HG03064 (cell line): ENCODE measurements at regions not wholly inside any gene's neighbourhood (a gene's known extent, or its start where the extent isn't known, plus 50 kb on each side); places are given as distances from the start of the nearest gene placed in this dataset.
"Not testable (repeated sequence)": the region's sequence is repeated elsewhere in the genome, so short reads cannot be mapped to it uniquely, and the experiment has no call there.

Experiments used
- ATAC-seq: cut with Tn5 transposase; IDR thresholded peaks from one replicate; pipeline ENCODE4 v1.9.1; 2021; ENCODE audit warnings: low read depth; ENCODE audit not compliant: unreplicated experiment

DNA sequence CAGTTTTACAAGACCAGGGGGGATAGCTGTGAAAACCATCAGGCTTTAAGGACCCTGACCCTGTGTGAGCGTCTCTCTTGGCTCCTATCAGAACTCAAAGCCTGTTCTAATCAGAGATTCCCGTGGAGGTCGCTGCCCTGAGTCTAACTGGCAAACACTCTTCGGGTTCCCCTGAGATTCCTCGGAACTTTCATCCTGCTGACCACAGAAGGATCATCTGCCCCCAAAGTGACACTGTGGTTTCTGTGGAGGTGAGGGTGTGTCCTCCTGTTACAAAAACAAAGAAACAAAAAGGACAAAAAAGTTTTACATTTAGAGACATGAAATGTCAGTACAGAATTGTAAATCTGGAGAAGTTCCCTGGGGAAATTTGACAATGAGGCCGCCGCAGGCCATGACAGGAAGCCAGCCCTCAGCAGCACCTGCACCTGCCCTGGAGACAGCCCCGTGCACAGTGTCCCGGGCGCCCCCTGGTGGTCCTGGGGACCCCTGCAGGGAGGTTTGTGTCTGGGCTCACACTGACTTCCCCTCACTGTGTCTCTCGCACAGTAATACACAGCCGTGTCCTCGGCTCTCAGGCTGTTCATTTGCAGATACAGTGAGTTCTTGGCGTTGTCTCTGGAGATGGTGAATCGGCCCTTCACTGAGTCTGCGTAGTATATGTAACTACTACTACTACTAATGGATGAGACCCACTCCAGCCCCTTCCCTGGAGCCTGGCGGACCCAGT is 708.3 kb downstream of the TMEM121 start:
- not testable (repeated sequence) for ATAC-seq

DNA sequence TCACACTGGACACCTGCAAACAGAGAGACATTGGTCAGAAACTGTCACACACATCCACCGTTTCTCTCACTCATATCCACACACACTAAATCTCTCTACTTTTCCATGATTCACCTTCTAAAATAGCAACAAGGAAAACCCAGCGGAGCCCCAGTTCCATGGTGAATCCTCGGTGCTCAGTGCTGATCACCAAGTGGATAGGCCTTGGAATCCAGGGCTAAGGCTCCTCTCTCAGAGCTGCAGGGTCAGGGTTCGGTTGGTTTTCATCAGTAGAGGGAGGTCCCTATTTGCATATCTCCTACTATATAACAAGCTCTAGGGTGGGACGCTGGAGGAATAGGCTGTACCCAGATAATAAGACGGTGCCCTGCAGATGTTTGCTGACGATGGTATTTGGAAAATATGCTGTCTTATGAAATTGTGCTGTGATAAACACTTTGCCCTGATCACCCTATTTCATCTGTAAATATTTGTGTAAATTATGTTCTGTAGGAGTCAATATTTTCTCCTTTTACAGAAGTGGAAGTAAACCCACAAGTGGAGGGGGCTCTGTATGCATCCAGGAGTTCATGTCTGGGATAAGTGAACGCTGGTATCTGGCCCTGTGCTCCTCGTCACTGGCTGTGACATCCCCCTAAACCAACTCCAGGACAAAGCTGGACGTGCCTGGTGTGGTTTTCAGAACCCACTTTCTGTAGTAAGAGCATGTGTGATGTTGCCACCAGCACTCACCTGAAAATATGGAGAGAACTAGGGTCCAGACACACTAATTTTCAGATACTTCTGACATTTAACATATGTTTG is 709.2 kb downstream of the TMEM121 start:
- ATAC-seq, result no peak

DNA sequence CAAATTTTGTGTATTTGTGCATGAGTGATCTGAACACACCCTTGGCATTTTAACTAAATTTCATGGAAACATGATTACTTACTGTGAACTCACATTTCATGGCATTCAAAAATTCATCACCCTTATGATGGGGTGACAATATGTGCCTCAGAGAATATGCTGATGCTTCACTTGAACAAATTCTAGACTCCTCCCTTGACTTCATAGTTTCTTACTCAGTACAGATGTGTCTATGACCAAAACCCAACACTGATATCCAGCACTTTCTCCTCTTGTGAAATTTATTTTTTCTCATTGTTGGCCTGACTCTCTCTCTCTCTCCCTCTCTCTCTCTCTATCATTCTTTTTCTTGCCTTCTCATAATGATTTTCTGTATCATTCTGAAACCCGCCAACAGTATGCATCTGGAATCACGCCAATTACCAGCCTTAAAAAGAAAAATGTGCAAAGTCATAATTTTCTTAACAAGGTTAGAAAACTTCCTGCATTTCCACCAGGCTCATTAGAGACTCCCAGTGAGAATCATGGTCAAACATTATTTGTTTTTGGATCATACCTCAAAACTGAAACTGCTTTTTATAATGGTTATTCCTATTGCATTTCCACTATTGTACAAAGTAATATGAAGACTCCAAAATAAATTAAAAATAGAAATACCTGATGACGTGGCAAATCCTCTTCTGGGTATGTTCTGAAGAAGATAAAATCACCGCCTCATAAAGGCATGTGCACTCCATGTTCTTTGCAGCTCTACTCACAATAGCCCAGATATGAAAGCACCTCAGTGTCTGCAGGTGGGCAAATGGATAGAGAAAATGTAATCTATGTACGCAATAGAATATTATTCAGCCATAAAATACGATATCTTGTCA is 722.2 kb downstream of the TMEM121 start:
- ATAC-seq, result no peak

- not testable (repeated sequence) for ATAC-seq
Measured at GRCh38 chr14:106253995-106254394, 727.6 kb downstream of the TMEM121 start.

DNA sequence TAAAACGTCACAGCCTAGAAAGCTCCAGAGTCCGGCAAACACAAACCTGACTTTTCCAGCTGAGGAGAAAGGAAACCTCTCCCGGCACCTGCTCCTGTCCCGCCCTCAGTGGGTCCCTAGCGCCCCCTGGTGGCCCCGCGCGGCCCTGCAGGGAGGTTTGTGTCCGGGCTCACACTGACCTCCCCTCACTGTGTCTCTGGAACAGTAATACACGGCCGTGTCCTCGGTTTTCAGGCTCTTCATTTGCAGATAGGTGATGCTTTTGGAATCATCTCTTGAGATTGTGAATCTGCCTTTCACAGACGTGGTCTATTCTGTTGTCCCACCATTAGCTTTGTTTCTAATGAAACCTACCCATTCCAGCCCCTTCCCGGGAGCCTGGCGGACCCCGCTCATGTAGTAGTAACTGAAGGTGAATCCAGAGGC is 731.2 kb downstream of the TMEM121 start:
- not testable (repeated sequence) for ATAC-seq

- ATAC-seq, result no peak
Measured at GRCh38 chr14:106268013-106268727, 741.8 kb downstream of the TMEM121 start.

DNA sequence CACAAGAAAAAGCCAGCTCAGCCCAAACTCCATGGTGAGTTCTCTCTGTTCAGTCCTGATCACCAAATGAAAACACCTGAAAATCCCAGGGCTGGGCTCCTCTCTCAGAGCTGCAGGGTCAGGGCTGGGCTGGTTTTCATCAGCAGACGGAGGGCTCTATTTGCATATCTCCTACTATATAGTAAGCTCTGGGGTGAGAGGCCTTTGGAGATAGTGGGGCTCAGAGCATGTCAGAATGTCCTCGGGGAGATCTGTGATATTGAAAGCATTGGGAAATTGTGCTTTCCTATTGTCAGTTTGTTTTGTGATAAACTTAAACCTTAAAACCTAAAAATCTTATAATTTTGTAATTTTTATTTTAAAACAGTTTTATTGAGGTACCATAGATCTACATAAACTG is 742.6 kb downstream of the TMEM121 start:
- ATAC-seq, result no peak

- ATAC-seq, result no peak
Measured at GRCh38 chr14:106269451-106270204, 743.2 kb downstream of the TMEM121 start.

DNA sequence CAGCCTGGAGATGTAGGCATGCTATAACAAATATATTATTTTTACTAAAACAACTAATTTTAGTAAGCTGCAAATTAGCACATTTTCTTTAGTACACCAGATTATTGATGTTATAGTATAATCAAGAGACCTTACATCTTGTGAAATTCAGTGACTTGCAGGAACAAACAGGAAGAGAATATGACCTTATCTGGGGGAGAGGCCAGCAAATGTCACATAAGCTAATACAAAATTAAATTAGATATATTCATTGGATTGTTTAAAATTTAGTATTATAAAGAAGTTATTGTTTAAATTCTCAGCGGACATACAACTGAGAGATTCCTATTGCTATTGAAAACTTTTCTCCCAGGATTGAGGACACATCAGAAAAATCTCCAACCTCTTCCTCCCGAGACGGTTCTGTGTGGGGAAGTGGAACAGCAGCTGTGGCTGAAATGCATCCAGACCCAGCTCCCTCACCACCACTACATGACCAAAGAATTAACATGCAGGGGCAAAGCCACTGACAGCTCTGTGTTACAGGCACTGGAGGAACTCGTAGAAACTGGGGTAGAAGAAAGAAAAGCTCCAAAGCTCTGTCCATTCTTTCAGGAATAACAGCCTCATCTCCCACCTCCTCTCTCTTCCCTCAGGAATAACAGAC is 744.2 kb downstream of the TMEM121 start:
- not testable (repeated sequence) for ATAC-seq

DNA sequence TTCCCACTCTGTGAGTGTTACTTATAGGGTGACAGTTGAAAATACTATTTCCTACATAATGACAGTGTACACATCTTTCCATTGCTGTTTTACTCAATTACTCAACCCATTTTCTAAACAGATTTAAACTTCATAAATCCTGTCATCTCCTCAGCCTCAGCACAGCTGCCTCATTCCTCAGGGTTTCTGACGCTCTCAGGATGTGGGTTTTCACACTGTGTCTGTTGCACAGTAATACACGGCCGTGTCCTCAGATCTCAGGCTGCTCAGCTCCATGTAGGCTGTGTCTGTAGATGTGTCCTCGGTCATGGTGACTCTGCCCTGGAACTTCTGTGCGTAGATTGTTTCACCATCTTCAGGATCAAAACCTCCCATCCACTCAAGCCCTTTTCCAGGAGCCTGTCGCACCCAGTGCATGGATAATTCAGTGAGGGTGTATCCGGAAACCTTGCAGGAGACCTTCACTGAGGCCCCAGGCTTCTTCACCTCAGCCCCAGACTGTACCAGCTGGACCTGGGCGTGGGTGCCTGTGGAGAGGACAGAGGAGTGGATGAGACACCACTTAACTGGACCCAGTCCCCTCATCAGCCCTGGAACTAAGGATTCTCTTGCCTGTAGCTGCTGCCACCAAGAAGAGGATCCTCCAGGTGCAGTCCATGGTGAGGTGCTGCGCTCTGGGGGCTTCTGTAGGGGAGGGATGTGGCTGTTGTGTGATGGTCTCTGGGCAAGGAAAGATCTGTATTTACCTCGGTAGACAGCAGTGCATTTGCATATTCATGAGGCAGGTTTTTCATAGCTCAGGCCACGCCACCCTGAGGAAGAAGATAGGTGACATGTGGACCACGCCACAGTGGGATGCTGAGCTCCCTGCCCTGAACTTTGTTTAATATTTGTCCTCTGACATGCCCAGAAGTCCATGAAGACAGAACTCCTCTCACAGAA is 750.2 kb downstream of the TMEM121 start:
- no peak for ATAC-seq

DNA sequence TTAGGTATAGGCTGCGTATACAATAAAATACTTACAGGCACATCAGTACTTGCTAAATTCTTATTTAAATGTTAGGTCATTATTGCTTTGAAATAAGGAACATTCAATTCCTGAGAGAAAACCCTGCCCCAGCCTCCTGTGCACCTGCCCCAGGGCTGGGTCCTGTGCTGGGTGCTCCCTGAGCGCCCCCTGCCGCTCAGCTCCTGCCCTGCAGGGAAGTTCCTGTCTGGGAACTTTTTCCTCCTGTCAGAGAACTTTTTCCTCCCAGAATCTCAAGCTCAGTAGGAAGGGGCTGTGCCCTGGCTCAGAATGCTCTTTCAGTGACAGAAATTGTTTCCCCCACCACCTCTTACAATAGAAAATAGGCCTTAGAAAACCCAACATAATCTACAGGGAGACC is 751.1 kb downstream of the TMEM121 start:
- ATAC-seq, result no peak

DNA sequence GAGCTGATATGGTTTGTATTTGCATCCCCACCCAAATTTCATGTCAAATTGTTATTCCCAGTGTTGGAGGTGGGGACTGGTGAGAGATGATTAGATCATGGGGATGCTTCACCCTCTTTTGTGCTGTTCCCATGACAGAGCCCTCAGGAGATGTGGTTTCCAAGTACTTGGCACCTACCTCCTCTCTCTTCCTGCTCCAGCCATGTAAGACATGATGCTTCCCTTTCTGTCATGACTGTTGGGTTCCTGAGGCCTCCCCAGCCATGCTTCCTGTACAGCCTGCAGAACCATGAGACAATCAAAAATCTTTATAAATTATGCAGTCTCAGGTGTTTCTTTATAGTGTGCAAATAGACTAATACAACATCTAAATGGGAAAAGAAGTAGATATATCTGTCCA is 754.5 kb downstream of the TMEM121 start:
- no peak for ATAC-seq

DNA sequence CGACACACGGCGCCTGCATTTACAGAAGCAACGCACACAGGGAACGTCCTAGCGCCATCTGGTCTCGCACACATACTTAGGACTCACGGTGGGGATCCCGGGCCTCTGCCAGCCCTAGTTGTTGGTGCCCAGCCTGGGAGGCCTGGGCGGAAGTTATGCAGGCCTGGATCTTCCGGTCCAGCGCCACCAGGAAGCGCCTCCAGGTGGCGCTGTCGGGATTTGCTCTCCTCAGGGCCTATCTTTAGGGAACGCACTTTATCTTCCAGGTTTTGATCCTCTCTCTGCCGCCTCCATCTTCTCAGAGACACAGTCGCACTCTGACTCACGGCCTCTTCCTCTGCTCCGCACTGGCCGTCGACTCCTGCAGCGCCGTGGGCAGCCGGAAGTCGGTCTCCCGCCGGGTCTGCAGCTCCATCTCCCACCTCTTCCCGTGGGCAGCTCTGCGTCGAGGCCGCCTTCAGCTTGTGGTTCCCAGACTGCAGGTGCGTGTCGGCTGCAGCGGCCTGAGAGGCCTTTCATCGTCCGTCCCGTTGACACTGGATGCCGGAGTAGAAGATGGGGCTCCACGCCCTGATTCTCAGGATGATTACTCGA is 760.4 kb downstream of the TMEM121 start:
- ATAC-seq, result no peak

DNA sequence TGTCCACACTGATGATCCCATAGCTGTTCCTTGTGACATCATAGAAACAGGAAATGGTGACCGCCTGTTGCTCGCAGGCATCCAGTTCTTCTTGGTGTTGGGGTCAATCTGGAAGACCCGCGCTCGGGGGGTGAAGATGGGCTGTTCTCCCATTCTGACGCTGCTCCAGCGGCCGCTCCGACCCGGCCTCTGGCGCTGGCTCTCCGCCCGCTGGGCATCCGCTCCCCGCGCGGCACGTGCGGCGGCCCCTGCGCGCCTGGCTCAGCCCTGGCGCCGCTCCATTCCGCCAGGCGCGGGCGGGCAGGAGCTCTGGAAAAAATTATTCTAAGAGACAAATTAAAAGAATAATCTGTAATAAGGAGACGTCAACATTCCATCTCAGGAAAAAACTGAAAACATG is 761.1 kb downstream of the TMEM121 start:
- ATAC-seq, result no peak

GRCh38 chr14:106291626-106292025 is 765.2 kb downstream of the TMEM121 start:
- no peak for ATAC-seq

- no peak for ATAC-seq
Measured at GRCh38 chr14:106294324-106294723, 767.9 kb downstream of the TMEM121 start.

DNA sequence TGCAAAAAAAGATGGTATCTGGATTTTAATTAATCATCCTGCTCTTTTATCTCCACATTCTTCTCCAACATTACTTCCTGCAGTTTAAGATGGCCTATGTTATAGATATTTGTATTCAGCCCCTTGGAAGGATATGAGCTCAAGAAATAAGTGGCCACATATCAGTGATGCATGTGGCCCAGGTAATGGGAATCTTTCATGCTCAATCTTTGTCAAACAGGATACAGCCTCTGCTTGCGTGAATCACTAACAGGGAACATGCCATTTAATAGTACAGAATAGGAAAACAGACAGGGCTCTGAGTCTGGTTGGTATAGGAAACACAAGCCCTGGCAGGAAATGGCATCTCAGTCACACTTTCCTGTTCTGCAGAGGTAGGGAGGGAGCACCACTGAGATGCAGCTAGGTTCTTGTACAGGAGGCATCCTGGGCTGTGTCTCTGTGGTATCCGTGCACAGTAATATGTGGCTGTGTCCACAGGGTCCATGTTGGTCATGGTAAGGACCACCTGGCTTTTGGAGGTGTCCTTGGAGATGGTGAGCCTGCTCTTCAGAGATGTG is 774.6 kb downstream of the TMEM121 start:
- not testable (repeated sequence) for ATAC-seq
